Gastrocnemius medialis (tissue), 4 donors: ENCODE measurements at regions not wholly inside any gene's neighbourhood (a gene's known extent, or its start where the extent isn't known, plus 50 kb on each side); places are given as distances from the start of the nearest gene placed in this dataset.
"Not testable (repeated sequence)": the region's sequence is repeated elsewhere in the genome, so short reads cannot be mapped to it uniquely, and the experiment has no call there.

Experiments
- POLR2A ChIP-seq, 2 donors: fragments of 450-650 bp; IDR thresholded peaks; one replicate each; pipeline ENCODE4 v1.6.1; 2017; ENCODE audit warnings: antibody characterized with exemption in 2 of 2, mild to moderate bottlenecking in 2 of 2, moderate library complexity in 2 of 2
- TF ChIP-seq, protein P1 (sequence below), 5 experiments: fragments of 450-650 bp in 3 of 5; fragments of 200-600 bp in 2 of 5; sonication (generic) in 2 of 5; IDR thresholded peaks in 4 of 5; conservative IDR thresholded peaks in 1 of 5; 1 replicate in 4 of 5; 2 replicates in 1 of 5; pipeline ENCODE4 v1.5.1; 2016 to 2019; ENCODE audit warnings: antibody characterized with exemption in 5 of 5, mild to moderate bottlenecking in 3 of 5, moderate library complexity in 3 of 5

DNA sequence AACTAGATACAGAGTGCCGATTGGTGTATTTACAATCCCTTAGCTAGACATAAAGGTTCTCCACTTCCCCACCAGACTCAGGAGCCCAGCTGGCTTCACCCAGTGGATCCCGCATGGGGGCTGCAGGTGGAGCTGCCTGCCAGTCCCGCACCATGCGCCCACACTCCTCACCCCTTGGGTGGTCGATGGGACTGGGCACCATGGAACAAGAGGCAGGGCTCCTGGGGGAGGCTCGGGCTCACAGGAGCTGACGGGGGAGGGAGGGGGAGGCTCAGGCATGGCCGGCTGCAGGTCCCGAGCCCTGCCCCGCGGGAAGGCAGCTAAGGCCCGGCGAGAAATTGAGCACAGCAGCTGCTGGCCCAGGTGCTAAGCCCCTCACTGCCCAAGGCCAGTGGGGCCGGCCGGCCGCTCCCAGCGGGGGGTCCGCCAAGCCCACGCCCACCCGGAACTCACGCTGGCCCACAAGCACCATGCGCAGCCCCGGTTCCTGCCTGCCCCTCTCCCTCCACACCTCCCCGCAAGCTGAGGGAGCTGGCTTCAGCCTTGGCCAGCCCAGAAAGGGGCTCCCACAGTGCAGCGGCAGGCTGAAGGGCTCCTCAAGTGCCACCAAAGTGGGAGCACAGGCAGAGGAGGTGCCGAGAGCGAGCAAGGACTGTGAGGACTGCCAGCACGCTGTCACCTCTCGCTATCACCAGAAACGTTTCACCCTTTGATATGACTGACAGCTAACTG lies 1213.1 kb downstream of the SUCLG1 start:
- TF ChIP-seq, protein P1, sequence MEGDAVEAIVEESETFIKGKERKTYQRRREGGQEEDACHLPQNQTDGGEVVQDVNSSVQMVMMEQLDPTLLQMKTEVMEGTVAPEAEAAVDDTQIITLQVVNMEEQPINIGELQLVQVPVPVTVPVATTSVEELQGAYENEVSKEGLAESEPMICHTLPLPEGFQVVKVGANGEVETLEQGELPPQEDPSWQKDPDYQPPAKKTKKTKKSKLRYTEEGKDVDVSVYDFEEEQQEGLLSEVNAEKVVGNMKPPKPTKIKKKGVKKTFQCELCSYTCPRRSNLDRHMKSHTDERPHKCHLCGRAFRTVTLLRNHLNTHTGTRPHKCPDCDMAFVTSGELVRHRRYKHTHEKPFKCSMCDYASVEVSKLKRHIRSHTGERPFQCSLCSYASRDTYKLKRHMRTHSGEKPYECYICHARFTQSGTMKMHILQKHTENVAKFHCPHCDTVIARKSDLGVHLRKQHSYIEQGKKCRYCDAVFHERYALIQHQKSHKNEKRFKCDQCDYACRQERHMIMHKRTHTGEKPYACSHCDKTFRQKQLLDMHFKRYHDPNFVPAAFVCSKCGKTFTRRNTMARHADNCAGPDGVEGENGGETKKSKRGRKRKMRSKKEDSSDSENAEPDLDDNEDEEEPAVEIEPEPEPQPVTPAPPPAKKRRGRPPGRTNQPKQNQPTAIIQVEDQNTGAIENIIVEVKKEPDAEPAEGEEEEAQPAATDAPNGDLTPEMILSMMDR (IDR thresholded peaks at IDR 0.05 in 4 of 5, conservative IDR thresholded peaks at IDR 0.05 in 1 of 5) = not testable (repeated sequence)
- not testable (repeated sequence) for TF ChIP-seq POLR2A (IDR thresholded peaks at IDR 0.05)
